NCI-H2029 (cell line): ENCODE measurements at regions not wholly inside any gene's neighbourhood (a gene's known extent, or its start where the extent isn't known, plus 50 kb on each side); places are given as distances from the start of the nearest gene placed in this dataset.

Experiments used
- DNase-seq: peaks from one replicate; lab custom pipeline; 2025; lab: John Stamatoyannopoulos, UW

DNA sequence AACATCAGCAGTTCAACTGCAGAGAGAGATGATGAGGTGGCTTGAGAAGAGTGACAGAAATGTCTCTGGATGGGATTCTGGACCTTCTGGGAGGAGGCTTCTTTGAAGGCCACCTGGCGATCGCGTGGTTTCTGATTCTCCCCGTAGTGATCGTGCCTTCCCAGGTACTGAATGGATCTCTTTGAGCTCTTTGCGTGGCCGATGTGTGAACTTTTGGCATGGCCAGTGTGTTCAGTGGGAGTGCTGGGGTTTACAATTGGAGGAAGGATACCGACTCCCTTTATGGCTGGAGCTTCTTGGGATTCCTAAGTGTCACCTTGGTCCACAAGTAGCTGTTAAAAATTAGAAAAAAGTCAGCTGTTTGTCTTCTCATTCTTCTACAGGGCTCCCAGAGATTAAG lies 374.7 kb downstream of the C12orf75 start:
- DNase-seq = no peak

- DNase-seq = peak; percentile 5
Observed at GRCh38 chr12:105705765-105706164, 375.3 kb downstream of the C12orf75 start.

DNA sequence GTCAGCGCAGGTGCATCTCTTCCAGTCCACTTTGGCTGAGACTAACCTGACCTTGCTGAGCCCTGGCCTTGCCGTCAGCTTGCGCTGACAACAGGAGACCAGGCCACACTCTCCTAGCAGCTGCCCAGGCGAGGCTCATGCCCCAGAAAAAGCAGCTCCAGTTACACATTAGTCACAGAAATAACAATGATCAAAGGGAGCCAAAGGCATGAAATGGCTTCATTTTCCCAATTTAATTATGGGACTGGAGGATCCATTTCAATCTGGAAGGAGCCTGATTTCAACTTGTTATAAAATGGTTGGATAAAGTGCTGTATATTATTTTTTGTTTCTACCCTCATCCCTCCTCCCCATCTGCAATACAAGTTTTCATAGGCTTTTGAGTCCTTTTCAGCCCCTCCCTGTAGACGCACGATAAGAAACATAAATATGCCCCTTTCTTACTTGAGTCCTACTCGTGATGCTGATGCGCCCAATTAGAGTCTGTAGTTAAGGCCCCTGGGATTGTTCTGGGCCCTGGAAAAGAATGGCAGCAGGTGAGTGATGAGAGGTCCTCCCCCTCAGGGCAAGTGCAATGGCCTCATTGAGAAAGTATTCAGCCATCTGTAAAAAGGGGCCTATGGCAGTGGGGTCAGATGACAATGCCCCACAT lies 376.0 kb downstream of the C12orf75 start:
- DNase-seq = no peak

- no peak for DNase-seq
Observed at GRCh38 chr12:105706973-105707334, 376.5 kb downstream of the C12orf75 start.

DNA sequence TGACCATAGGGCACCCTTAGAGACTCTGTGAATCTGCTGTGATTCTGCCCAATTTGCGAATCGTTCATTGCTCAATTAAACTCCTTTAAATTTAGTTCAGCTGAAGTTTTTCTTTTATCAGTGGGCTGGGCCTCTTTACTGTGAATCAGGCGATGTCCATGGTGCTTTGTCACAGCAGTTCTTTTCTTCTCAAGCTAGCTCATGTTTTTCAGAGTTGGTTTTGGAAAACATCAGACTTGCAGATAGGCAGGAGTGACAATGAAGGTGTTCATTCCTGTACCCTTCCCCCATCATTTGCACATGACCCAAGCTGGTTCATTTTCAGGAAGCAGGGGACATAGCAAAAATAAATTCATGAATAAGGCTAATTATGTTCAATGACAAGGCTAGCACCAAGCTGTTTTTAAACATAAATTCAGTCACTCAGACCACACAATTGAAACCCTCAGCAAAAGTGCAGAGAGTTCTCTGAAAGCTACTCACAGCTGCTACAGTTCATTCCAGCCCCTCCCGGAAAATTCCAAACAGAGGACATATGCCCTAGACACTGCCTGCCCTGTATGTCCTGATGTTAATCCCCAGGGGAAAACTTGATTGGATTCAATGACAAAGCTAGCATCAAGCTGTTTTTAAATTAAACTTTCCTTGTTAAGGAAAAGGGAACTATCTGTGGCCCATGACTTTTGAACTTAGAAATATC lies 383.3 kb downstream of the C12orf75 start:
- no peak for DNase-seq

DNA sequence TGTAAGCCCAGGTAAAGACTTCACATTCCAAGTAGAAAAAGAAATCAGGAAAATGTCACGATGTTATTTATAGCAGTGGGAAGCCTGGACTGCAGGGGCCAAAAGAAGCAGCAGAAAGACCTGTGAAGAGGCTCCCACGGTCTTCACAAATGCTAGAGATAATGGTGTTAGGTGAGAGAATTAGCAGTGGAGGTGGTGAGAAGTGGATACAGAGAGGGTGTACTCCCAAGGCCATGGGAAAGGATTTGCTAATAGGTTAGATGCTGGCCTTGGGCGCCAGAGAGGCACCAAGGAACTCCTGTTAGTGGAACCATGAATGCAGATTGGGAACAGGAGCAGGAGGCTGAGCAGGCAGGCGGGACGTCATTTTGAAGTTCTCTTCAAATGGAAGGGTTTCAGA lies 386.1 kb downstream of the C12orf75 start:
- no peak for DNase-seq

- peak; percentile 65 for DNase-seq
Observed at GRCh38 chr12:105721051-105721825, 390.7 kb downstream of the C12orf75 start.

- no peak for DNase-seq
Observed at GRCh38 chr12:105721891-105722290, 391.4 kb downstream of the C12orf75 start.

GRCh38 chr12:105723066-105723465 lies 392.6 kb downstream of the C12orf75 start:
- DNase-seq = no peak

- no peak for DNase-seq
Observed at GRCh38 chr12:105723494-105723893, 393.0 kb downstream of the C12orf75 start.

DNA sequence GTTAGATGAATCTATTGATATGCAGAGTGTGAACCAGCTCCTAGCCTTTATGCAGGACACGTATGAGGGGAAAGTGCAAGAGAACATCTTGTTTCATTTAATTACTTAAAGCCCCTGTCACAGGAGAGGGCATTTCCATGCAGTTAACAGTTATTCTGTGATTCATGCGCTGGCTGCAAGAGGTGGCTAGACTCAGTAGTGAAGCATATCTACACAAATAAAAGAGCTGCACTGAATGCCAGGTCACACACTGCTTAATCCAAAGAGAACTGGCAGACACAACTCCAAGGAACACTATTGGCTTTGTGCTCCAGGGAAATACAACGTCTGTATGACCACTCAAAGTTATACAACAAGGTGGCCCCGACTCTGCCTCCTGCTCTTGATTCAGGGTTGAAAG lies 394.1 kb downstream of the C12orf75 start:
- no peak for DNase-seq

DNA sequence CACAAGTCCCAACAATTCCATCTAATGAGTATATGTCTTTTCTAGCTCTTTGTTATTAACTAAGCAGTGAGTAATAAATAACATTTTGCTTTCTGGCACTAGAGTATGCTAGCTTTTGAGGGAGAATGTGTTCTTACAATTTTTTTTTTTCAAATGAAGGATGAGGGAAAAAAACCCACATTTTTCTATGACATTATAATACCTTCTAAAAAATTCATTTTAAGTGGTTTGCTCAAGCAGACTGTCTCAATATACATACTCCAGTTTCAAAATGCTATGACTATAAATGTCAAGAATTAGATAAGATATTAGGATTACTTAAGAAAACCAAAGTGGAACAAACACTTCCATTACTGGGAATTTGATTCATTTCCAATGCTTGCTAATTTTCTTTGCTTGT lies 394.6 kb downstream of the C12orf75 start:
- DNase-seq = no peak

GRCh38 chr12:105729181-105729771 lies 398.8 kb downstream of the C12orf75 start:
- no peak for DNase-seq

GRCh38 chr12:105729926-105730325 lies 399.4 kb downstream of the C12orf75 start:
- no peak for DNase-seq

- DNase-seq = peak; percentile 35
Observed at GRCh38 chr12:105733579-105733978, 403.1 kb downstream of the C12orf75 start.

GRCh38 chr12:105736498-105736897 lies 402.3 kb downstream of the NUAK1 start:
- no peak for DNase-seq

DNA sequence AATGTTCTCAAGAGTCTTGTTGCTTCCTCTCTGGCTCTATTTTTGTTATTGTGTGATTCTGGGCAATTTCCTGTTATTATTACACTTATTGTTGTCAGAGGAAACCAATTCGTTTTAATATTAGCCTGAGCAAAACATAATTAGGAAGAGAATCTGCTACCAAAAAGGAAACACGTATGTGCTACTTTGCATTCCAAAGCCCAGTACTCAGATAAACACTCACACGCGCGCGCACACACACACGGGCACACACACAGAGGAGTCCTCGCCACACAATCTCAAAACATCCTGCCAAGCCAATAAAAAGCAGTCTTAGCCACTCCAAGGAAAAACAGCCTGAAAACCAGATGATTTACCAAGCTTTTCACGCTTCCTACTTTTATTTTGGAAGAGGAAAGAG lies 400.7 kb downstream of the NUAK1 start:
- DNase-seq = no peak

GRCh38 chr12:105740369-105740768 lies 398.4 kb downstream of the NUAK1 start:
- no peak for DNase-seq

GRCh38 chr12:105740970-105741725 lies 397.6 kb downstream of the NUAK1 start:
- DNase-seq = peak; percentile 54

- DNase-seq = no peak
Observed at GRCh38 chr12:105741786-105742566, 396.8 kb downstream of the NUAK1 start.

- no peak for DNase-seq
Observed at GRCh38 chr12:105742567-105742874, 396.2 kb downstream of the NUAK1 start.
